CD4-positive, alpha-beta T cell treated with Interferon alpha-2 for 1 hour (primary cell): ENCODE measurements at regions not wholly inside any gene's neighbourhood (a gene's known extent, or its start where the extent isn't known, plus 50 kb on each side); places are given as distances from the start of the nearest gene placed in this dataset.

ENCODE experiments used
- DNase-seq, 2 donors: peaks; one replicate each; pipeline ENCODE4 v3.0.0-alpha.2; 2020 to 2022

DNA sequence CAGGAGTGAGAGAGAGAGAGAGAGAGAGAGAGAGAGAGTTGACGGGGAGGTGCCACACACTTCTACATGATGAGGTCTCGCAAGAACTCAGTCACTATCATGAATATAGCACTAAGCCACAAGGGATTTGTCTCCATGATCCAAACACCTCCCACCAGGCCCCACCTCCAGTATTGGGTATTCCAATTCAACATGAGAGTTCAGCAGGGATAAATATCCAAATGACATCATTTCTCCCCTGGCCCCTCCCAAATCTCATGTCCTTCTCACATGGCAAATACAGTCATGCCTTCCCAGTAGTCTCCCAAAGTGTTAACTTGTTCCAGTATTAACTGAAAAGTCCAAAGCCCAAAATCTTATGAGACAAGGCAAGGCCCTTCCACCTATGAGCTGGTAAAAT lies 330.7 kb downstream of the CDH26 start:
- DNase-seq = no peak

DNA sequence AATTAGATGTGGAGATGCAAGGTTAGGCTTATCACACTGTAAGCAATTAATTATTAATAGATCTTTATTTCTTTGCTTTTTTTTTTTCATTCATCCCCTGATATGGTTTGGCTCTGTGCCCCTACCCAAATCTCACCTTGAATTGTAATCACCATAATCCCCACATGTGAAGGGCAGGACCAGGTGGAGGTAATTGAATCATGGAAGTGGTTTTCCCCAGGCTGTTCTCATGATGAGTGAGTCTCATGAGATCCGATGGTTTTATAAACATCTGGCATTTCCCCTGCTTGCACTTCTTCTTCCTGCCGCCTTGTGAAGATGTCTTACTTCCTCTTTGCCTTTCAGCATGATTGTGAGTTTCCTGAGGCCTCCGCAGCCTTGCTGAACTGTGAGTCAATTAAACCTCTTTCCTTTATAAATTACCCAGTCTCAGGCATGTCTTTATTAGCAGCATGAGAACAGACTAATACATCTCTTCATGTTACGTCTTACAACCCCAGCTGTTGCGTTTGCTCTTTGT lies 333.8 kb downstream of the CDH26 start:
- no peak for DNase-seq

DNA sequence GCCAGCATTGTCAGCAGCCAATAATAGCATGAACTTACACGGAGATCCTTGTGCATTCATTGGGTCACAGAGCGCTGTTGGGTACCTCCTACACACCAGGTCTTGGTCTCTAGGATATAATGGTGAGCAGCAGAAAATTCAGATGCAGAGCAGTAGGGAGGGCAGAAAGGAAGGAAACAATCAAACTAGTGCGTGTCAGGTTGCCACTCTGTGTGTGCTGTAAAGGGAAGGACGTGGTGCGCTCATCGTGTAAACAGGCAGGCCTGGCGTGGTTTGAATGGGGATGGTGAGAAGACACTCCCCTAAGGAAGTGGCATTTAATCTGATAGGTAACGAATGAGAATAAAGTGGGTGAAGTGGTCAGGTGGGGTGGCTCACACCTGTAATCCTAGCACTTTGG lies 336.4 kb downstream of the CDH26 start:
- DNase-seq = no peak

DNA sequence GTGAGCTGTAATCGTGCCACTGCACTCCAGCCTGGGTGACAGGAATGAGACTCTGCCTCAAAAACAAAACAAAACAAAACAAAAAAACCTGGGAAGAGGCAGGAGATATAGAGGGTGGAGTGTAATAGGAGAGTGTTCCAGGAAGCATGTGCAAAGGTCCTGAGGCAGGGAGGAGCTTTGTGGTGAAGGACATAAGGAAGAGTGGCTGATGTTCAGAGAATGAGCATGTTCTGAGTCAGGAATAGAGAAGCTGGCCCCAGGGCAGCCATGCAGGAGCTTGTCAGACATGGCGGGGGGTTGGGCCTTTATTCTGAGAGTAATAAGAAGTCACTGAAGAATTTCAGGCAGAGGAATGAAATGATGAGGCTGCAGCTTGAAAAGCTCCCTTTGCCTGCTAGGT lies 337.0 kb downstream of the CDH26 start:
- no peak for DNase-seq

DNA sequence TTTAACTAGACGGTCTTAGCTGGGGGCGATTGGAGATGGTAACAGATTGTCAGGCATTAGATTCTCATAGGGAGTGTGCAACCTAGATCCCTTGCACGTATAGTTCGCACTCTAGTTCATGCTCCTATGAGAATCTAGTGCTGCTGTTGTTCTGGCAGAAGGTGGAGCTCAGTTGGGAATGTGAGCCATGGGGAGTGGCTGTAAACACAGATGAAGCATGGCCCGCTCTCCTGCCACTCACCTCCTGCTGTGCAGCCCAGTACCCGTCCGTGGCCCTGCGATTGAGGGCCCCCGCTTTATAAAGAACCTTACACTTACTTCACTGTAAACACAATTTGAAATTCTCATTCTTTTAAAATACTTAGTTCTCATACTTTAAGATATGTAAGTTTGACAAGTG lies 339.4 kb downstream of the CDH26 start:
- DNase-seq = no peak

DNA sequence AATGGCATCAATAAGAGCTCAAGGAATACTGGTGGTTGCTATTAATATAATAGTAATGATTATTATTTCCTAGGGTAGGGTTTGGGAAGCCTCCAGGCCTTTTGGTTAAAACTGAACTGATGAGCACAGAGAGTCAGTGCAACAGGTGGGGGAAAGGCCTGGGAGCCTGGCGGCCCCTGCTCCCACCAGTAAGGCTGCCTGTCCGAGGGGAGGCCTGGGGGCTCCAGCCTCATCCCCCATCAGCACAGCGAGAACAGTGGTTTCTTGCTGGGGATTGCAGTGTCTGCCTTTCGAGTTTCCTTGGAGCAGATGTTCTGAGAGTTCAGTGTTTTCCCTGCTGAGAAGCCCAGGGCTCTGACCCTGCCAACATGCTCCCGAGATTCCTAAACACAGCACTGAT lies 340.4 kb downstream of the CDH26 start:
- DNase-seq = no peak

DNA sequence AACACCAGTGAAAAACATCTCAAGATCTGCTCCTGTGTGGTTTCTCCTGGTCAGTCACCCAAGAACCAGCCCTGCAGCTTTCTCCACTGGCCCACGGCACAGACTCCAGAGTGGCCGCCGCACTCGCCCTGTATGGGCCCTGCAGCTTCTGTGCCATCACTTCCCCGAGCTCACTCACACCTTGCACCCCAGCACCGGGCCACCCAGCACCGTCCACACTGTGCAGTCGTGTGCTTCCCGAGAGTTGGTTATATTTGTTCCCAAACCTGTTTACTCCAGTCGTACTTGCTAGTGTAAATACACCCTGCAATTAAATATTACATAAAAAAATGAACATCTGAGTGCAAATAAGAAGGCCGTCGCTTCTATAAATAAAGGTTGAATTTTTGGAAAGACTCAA lies 341.7 kb downstream of the CDH26 start:
- no peak for DNase-seq

DNA sequence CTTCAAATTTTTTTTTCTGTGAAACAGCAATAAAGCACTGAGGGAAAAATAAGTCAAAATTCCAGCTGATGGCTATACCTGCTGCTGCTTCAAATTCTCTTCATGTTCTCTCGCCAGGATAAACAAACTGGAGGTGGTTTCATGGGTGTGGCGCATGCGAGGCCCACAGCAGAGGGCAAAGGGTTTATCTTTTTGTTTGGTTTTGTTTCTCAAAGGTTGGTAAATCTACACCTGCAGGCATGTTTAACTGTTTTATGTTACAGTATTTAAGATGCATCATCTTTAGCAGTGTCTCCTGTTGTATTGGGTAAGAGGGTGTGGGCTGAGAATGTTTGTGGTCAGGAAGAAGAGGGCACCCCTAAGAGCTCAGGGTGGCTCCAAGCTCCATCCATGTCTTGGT lies 342.2 kb downstream of the CDH26 start:
- no peak for DNase-seq

DNA sequence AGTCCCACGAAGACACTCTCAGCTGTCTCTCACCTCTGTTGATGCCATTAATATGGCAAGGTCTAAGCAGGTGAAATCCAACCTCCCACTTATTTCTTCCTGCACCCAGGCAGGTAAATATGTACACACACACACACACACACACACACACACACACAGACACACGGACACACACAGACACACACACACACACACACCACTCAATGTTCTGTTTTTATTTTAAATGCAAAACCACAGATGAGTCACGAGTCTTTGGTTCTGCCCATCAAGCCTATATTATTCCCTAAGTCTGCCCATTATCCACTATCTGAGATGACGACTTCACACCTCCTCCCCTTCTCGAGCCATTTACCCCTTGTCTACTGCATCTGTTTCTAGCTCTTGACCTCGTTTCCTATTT lies 344.7 kb downstream of the CDH26 start:
- DNase-seq = no peak

DNA sequence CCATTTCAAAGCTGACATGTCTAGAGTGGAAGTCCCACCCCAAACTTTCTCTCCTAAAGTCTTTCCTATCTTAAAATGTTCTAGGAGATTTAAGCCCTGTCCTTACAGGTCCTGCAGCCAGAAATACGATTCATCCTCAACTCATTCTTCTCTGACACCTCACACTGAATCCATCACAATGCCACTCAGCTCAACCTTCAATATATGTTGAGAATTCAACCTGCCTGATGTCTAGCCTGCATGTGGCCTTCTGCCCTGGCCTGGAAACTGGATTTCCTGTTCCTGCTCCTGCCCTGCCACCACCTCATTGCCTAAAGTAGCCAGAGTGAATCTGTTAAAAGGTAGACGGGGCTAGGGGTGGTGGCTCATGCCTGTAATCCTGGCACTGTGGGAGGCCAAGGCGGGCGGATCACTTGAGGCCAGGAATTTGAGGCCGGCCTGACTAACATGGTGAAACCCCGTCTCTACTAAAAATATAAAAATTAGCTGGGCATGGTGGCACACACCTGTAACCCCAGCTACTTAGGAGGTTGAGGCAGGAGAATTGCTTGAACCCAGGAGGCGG lies 345.9 kb downstream of the CDH26 start:
- no peak for DNase-seq

DNA sequence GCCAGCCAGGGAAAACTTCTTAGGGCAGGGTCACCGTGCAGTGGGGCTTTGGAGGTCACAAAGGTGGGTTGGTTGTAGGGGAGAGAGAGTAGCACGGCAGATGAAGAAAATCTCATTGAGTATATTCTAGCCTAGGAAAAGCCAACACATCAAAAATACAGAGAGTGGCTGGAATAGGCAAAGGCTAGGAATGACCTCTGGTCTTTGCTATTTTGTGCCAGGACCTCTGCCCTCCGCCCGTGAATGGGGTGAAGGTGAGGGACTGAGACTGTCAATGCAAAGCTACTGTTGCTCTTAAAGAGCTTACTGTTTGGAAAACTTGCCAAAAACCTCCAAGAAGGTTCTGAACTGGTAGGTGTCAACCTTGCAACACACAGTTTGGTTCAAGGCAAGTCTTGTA lies 346.7 kb downstream of the CDH26 start:
- no peak for DNase-seq

DNA sequence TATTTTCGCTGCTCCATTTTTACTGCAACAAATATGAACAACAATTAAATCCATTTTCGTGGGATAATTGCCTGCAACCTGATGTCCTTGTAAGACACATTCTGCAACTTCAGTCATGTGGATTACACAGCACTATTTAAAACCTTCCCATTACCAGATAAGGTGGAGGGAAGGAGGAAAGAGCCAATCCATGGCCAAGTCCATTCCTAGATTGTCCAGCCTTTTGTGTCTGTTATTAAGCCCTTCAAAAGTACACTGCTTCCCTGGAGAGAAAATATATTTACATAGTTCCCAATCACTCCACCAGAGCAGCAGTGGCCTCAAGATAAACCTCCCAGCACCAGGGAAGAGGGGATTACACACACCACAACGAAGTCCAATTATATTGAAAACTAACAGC lies 347.9 kb downstream of the CDH26 start:
- no peak for DNase-seq

DNA sequence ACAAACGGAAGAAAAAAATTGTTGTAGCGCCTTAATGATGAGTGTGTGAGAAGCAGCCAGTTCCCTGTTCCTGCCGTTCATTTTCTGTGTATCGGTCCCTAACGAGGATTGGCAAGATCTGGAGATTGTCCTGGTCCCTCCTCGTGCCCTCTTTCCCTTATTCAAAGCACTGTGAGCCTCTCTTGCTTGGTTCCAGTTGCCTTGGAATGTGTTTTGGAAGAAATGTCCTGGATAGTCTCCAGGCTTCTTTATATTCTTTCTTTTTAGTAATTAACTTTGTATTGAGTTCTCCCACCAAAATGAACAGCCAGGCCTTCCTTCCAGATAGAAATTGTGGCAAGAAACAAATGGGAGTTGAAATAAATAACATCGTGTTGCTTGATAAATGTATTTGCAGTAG lies 348.3 kb downstream of the CDH26 start:
- DNase-seq = no peak

DNA sequence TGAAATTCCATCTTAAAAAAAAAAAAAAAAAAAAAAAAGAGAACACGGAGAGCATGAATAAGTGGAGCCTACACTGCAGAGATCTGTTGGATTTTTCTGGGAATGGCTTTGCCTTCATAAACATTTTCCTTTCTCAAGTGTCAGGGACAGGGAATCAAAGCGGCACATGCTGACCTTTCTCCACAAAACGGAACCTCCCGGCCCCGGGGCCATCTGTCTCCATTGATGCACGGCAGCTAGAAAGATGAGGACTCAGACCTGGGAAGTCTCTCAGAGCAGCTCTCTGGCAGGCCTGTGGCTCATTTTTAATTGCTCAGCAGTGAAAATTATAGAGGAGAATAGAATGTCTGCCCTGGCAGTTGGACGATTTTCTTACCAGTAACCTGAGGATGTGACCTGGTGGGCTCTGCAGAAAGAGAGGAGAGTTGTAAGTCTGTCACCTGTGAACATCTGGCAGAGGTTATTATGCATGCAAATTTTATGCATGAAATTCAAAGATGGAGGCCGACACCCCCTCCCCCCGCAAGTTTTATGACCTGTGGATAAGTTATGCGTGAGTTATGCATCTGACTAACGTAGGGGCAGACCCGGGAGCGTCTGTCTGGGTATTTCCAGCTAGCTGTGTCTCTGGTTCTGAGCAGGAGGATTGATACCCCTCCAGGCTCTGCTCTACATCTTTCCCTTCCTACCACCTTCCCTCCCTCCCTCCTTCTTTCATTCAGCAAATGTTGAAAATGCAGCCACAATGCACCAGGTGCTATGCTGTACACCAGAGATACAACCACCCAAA lies 352.5 kb downstream of the CDH26 start:
- DNase-seq = no peak

DNA sequence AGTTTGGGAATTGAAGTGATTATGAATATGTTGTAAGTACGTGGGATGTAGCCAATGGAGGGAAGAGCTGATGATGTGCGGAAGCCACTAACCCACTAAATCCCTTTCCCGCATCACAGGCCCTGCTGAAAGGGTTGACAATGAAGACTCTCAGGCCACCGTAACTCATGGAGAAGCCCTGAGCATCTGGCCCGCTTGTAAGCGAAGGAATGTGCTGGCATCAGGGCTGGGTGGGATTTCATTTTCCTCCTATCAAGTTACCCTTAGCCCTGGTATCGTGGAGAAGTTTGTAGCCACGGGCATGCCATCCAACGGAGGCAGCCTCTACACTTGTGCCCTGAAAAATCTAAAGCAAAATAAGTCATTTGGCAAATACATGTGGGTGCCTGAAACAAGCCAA lies 355.0 kb downstream of the CDH26 start:
- DNase-seq = no peak

DNA sequence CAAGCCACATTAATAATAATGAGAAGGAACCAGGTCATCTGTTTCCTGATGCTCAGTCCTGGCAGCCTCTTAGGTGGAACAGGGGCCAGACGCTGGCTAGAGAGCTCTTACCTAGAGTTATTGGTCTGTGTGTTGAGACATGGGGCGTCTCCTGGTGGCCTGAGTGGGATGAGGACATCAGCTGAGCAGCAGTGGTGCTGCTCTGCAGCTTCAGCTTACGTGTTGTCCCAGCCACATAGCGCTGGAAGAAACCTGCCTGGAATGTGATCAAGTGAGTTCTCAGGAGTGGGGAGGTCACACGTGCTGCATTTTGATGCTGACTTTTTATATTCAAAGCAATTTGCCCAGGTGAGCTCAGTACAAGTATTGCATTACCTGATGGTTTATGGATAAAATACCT lies 355.4 kb downstream of the CDH26 start:
- no peak for DNase-seq

DNA sequence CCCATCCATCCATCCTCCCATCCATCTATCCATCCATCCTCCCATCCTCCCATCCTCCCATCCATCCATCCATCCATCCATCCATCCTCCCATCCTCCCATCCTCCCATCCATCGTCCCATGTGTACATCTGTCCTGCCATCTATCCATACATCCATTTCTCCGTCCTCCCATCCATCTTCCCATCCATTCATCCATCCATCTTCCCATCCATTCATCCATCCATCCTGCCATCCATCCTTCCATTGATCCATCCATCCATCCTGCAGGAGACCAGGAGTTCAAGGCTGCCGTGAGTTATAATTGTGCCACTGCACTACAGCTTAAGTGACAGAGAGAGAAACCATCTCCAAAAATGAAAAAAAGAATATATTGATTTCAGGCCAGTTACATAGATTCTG lies 356.5 kb downstream of the CDH26 start:
- no peak for DNase-seq

DNA sequence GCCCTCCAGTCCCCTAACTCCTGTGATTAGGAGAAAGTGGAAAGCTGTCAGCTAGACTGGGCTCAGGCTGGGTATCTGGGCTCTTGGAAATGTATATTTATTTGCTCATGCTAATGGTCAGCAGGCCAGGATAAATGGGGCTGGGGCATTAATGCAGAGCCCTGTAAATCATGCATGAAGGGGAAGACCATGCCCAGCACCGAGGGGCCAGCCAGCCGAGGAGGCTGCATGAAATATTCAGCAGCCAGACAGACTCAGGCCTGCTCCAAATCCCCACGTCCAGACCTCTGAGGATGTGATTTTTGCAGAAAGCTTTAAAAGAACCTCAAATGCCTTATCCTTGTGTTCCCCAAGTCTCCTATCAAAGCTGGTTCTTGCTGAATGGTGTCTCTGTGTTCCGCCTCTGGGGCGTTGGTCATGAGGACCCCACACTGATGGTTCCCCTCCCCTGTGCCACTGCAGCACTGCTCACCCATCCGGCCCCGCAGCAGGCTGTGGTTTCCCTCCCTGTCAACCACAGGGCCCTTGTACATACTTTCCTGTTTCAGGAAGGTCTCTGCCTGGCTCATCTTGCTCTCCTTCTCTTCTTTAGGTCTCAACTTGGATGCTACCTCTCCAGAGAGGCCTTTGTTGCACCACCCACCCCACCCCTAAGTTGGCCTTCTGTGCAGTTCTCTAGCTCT lies 358.4 kb downstream of the CDH26 start:
- DNase-seq = no peak

DNA sequence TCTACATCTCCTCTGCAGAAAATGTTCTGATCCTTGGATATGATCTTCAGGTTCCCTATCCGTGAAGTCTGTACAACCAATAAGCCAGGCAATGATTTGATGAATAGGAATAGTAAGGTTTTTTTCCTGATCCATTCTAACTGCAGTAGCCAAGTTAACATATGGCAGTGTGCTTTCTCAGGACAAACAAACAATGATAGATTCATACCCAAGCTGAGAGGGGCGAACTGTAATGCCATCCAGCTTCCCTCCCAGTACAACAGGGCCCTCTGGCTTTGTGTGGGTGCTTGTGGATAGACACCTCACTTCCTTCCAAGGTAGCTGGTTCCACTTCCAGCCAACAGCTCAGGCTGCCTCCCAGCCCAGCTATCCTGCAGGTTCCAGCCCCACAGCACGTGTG lies 359.2 kb downstream of the CDH26 start:
- no peak for DNase-seq

DNA sequence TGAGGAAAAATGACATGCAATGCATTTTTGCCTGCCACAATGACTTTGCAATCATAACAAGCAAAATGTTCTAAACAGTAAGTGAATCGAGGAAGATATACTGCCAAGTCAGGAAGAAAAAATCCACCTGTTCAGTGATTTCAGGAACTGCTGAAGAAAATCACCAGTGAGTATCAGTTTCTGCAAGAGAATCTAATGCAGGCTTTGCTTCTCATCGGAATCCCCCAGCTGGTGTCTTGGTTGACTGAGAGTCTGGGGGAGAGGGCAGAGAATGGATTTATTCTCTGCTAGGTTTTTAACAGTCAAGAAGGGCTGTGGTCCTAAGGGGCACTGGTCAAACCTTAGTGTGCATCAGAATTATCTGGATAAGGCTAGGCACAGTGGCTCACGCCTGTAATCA lies 363.4 kb downstream of the CDH26 start:
- DNase-seq = no peak

DNA sequence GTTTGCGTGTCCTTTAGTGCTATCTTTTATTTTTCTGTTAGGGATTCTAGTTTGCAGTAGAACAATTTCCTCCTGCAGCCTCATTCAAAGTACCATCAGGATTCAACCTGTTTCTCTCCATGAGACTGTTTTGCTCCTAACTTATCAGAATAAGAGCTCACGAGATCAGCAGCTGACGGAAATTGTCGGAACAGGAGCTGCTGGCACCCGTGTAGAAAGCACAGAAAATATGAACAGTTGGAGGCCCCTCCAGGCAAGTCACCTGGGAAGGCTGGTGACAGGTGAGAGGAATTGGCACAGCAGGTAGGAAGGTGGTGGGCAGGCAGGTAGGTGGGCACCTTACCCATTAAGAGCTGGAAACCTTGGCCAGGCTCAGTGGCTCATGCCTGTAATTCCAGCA lies 368.6 kb downstream of the CDH26 start:
- DNase-seq = no peak

DNA sequence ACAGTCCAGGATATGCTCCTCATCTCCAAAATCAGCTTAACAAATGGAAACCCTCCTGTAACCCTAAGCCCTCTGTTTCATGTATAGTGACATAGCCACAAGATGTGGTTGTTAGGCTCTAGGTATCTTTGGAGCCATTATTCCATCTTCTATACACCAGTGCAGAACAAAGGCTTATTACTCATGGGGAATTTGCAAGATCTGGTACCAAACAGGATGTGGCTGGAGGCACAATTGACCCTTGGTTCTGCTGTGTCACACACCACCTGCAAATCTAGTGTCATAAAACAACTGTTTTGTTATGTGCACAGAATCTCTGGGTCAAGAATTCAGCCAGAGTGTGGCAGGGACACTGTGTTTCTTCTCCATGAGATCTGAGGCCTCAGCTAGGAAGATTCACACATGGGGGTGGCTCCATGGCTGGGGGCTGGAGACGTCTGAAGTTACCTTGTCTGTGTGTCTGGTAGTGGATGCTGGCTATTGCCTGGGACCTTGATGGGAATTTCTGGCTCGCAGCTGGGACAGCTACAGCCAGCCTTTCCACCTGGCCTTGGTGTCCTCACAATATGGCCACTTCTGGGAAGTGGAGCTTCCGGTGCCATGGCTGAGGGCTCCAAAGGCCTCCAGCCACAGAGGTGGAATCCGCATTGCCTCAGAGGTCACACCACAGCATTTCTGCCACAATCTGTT lies 369.9 kb downstream of the CDH26 start:
- DNase-seq = no peak

DNA sequence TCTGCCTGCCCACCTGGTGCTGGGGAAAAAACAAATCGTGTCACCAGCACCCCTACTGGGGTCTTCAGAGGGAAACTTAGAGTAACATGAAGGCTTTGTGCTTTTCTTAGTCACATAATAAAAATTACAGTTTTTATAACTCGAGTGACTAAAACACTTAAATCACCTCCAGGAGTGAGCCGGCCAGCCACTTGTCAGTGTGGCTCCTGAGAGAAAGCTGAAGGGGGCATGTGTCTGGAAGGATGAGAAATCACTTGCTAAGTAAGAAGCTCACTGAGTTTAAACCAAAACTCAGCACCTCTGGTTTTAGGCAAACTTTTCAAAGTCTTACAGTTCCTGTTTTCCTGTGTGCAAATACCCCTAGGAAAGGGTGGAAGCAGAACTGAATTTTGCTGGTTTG lies 372.2 kb downstream of the CDH26 start:
- no peak for DNase-seq
